ENCODE measurements at regions not wholly inside any gene's neighbourhood (a gene's known extent, or its start where the extent isn't known, plus 50 kb on each side); places are given as distances from the start of the nearest gene placed in this dataset.

GRCh38 chr1:117812869-117813511 is 116.4 kb downstream of the GDAP2 start:
- DNase-seq: no peak

All from suppressor macrophage treated with lipopolysaccharide for 4 hours (primary cell).